ENCODE measurements at regions not wholly inside any gene's neighbourhood (a gene's known extent, or its start where the extent isn't known, plus 50 kb on each side); places are given as distances from the start of the nearest gene placed in this dataset.

DNA sequence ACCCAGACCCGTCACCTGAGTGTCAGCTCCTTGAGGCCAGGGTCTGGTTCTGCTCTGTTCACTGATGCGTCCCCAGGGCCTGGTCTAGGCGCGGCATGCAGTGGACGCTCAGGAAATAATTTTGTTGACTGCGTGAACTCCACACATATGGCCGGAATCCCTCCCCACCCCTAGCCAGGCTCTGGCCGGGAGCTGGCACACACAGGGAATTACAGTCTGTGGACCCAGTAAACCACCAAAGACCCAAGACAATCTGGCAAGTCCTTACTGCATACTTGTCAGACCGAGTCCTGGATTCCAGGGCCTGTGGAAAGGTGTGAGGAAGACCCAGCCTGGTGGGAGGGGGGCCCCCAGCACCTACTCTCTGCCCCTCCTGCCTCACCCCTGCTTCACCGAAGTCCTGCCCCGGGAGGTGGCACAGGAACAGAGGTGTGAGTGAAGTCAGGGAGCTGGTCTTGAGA is 113.0 kb upstream of the IER5L start:
- no peak for TF ChIP-seq POLR2A (IDR thresholded peaks at IDR 0.05; ENCODE audit: low read depth)
- TF ChIP-seq, protein P1, sequence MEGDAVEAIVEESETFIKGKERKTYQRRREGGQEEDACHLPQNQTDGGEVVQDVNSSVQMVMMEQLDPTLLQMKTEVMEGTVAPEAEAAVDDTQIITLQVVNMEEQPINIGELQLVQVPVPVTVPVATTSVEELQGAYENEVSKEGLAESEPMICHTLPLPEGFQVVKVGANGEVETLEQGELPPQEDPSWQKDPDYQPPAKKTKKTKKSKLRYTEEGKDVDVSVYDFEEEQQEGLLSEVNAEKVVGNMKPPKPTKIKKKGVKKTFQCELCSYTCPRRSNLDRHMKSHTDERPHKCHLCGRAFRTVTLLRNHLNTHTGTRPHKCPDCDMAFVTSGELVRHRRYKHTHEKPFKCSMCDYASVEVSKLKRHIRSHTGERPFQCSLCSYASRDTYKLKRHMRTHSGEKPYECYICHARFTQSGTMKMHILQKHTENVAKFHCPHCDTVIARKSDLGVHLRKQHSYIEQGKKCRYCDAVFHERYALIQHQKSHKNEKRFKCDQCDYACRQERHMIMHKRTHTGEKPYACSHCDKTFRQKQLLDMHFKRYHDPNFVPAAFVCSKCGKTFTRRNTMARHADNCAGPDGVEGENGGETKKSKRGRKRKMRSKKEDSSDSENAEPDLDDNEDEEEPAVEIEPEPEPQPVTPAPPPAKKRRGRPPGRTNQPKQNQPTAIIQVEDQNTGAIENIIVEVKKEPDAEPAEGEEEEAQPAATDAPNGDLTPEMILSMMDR (IDR thresholded peaks at IDR 0.05): no peak
- TF ChIP-seq EP300 (IDR thresholded peaks at IDR 0.05): no peak
- TF ChIP-seq POLR2AphosphoS5 (IDR thresholded peaks at IDR 0.05): no peak

All from esophagus muscularis mucosa (tissue), 4 donors.